Breast epithelium (tissue), 4 donors: ENCODE measurements at regions not wholly inside any gene's neighbourhood (a gene's known extent, or its start where the extent isn't known, plus 50 kb on each side); places are given as distances from the start of the nearest gene placed in this dataset.
A peak's percentile ranks its signal among the peaks of the same experiment; 100 is the strongest.

Experiments
- DNase-seq, 2 donors: peaks; one replicate each; pipeline ENCODE4 v3.0.0-alpha.2; 2019; ENCODE audit warnings: low spot score in 2 of 2
- H3K27ac ChIP-seq, 2 donors: fragments of 200-600 bp; sonication (generic) in 1 of 2; one replicate each; pipeline ENCODE4 v1.5.1; 2016 to 2019; ENCODE audit warnings: mild to moderate bottlenecking in 1 of 2
- H3K27me3 ChIP-seq, 2 donors: fragments of 200-600 bp; sonication (generic) in 1 of 2; one replicate each; pipeline versions ENCODE4 v1.5.1 to v1.6.0; 2017 to 2019; ENCODE audit warnings: control low read depth in 1 of 2, mild to moderate bottlenecking in 1 of 2
- H3K36me3 ChIP-seq: fragments of 200-600 bp; one replicate; pipeline ENCODE4 v1.5.1; 2019
- H3K4me1 ChIP-seq, 2 donors: fragments of 200-600 bp; sonication (generic); one replicate each; pipeline ENCODE4 v1.5.1; 2016 to 2019; ENCODE audit warnings: control low read depth in 1 of 2
- H3K4me3 ChIP-seq, 3 donors: fragments of 200-600 bp; sonication (generic); 1 replicate in 2 of 3; 2 replicates in 1 of 3; pipeline ENCODE4 v1.5.1; 2016 to 2019; ENCODE audit warnings: mild to moderate bottlenecking in 3 of 3, moderate library complexity in 2 of 3
- H3K9me3 ChIP-seq, 2 donors: fragments of 200-600 bp; sonication (generic) in 1 of 2; one replicate each; pipeline ENCODE4 v1.5.1; 2016 to 2019; ENCODE audit warnings: control low read depth in 1 of 2
- CTCF ChIP-seq, 3 donors: fragments of 450-650 bp; IDR thresholded peaks; one replicate each; pipeline ENCODE4 v1.5.1; 2016 to 2017; ENCODE audit warnings: antibody characterized with exemption in 3 of 3, mild to moderate bottlenecking in 3 of 3, moderate library complexity in 3 of 3
- POLR2A ChIP-seq: fragments of 450-650 bp; IDR thresholded peaks from one replicate; pipeline ENCODE4 v1.6.1; 2016; ENCODE audit warnings: antibody characterized with exemption, mild to moderate bottlenecking, moderate library complexity
- POLR2AphosphoS5 ChIP-seq, 3 donors: sonication (generic); formaldehyde crosslinking; IDR thresholded peaks; one replicate each; pipeline ENCODE4 v1.6.1; 2017; ENCODE audit warnings: antibody characterized with exemption in 3 of 3
- intact Hi-C: fragments of 100-400 bp; cut with DNase I; formaldehyde crosslinking; loops from one replicate; pipeline ENCODE4 v1.15.1; 2023; ENCODE audit warnings: low total_unique reads

GRCh38 chr10:30782537-30783461 lies 153.2 kb upstream of the LYZL2 start:
- no peaks in the 10 kb centered on the region for H3K27me3 ChIP-seq
- TF ChIP-seq POLR2A (no peak), POLR2AphosphoS5 (IDR thresholded peaks at IDR 0.05) (peak in 1 of 3 donors; percentile 6)
- intact Hi-C loops = loop anchor here (5.0 kb wide), 1 partner anchor 1025 kb away; no protein-coding TSS in a partner anchor
- H3K27ac ChIP-seq = peak overlapping the region; percentile 84 to 88
- H3K36me3 ChIP-seq = no peaks in the 10 kb centered on the region
- no peak for DNase-seq
- no peak overlapping the region for H3K4me3 ChIP-seq
- H3K9me3 ChIP-seq = no peaks in the 10 kb centered on the region
- peaks cover 0 to 6% of the 10 kb centered on the region in 2 donors for H3K4me1 ChIP-seq

- DNase-seq = no peak
- peaks cover 0 to 6% of the 10 kb centered on the region in 2 donors for H3K4me1 ChIP-seq
- H3K4me3 ChIP-seq = no peak overlapping the region
- no peaks in the 10 kb centered on the region for H3K9me3 ChIP-seq
- peak overlapping the region; percentile 84 to 88 for H3K27ac ChIP-seq
- H3K36me3 ChIP-seq = no peaks in the 10 kb centered on the region
- no peaks in the 10 kb centered on the region for H3K27me3 ChIP-seq
- TF ChIP-seq POLR2A (no peak), CTCF (IDR thresholded peaks at IDR 0.05) (no peak), POLR2AphosphoS5 (IDR thresholded peaks at IDR 0.05) (no peak)
- intact Hi-C loops = loop anchor here (5.0 kb wide), 1 partner anchor 1025 kb away; no protein-coding TSS in a partner anchor
These were observed 152.6 kb upstream of the LYZL2 start for GRCh38 chr10:30782157-30782536.

- Histone ChIP-seq H3K4me3 (no peak overlapping the region), H3K27me3 (no peaks in the 10 kb centered on the region), H3K36me3 (no peaks in the 10 kb centered on the region), H3K9me3 (no peaks in the 10 kb centered on the region), H3K27ac (no peak overlapping the region), H3K4me1 (peaks cover 0 to 6% of the 10 kb centered on the region in 2 donors)
- no peak for TF ChIP-seq POLR2A
- DNase-seq = no peak
- intact Hi-C loops = loop anchor here (5.0 kb wide), 1 partner anchor 1026 kb away; no protein-coding TSS in a partner anchor
These were observed 152.1 kb upstream of the LYZL2 start for GRCh38 chr10:30781670-30782121.

GRCh38 chr10:30778769-30779168 lies 149.2 kb upstream of the LYZL2 start:
- DNase-seq = no peak

GRCh38 chr10:30775779-30776591 lies 146.4 kb upstream of the LYZL2 start:
- Histone ChIP-seq H3K36me3 (no peaks in the 10 kb centered on the region), H3K27ac (peak overlapping the region in 1 of 2 donors; percentile 19), H3K4me3 (no peak overlapping the region), H3K9me3 (peaks cover 7 to 20% of the 10 kb centered on the region in 2 donors), H3K4me1 (no peaks in the 10 kb centered on the region), H3K27me3 (no peaks in the 10 kb centered on the region)
- DNase-seq = no peak
- intact Hi-C loops = no loop called here
- no peak for TF ChIP-seq CTCF (IDR thresholded peaks at IDR 0.05)
- no peak for TF ChIP-seq POLR2AphosphoS5 (IDR thresholded peaks at IDR 0.05)
- TF ChIP-seq POLR2A = no peak

More at GRCh38 chr10:30778769-30779168, 149.2 kb upstream of the LYZL2 start:
- H3K36me3 ChIP-seq = no peaks in the 10 kb centered on the region
- no peaks in the 10 kb centered on the region for H3K4me1 ChIP-seq
- no peak overlapping the region for H3K4me3 ChIP-seq
- no peak overlapping the region for H3K27ac ChIP-seq
- H3K9me3 ChIP-seq = no peaks in the 10 kb centered on the region
- TF ChIP-seq POLR2A (no peak), POLR2AphosphoS5 (IDR thresholded peaks at IDR 0.05) (no peak), CTCF (IDR thresholded peaks at IDR 0.05) (no peak)
- H3K27me3 ChIP-seq = no peaks in the 10 kb centered on the region
- intact Hi-C loops = no loop called here
